ENCODE measurements at regions not wholly inside any gene's neighbourhood (a gene's known extent, or its start where the extent isn't known, plus 50 kb on each side); places are given as distances from the start of the nearest gene placed in this dataset.

DNA sequence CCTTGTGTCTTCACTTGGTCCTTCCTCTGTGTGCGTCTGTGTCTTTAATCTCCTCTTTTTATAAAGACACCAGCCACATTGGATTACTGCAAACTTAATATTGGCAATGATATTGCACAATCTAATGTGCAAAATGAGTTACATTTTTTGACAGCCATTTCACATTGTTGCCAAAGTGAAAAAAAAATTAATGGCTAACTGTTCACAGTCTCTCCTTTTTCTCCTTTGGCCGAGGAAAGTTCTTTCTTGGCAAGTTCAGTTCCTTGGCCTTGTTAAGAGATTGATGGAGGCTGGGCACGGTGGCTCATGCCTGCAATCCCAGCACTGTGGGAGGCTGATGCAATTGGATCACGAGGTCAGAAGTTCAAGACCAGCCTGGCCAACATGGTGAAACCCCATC is 62.2 kb upstream of the ZNF280D start:
- TF ChIP-seq, protein P1, sequence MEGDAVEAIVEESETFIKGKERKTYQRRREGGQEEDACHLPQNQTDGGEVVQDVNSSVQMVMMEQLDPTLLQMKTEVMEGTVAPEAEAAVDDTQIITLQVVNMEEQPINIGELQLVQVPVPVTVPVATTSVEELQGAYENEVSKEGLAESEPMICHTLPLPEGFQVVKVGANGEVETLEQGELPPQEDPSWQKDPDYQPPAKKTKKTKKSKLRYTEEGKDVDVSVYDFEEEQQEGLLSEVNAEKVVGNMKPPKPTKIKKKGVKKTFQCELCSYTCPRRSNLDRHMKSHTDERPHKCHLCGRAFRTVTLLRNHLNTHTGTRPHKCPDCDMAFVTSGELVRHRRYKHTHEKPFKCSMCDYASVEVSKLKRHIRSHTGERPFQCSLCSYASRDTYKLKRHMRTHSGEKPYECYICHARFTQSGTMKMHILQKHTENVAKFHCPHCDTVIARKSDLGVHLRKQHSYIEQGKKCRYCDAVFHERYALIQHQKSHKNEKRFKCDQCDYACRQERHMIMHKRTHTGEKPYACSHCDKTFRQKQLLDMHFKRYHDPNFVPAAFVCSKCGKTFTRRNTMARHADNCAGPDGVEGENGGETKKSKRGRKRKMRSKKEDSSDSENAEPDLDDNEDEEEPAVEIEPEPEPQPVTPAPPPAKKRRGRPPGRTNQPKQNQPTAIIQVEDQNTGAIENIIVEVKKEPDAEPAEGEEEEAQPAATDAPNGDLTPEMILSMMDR (IDR thresholded peaks at IDR 0.05) = no peak
- TF ChIP-seq POLR2A (IDR thresholded peaks at IDR 0.05) = no peak
